Loucy (cell line): ENCODE measurements at regions not wholly inside any gene's neighbourhood (a gene's known extent, or its start where the extent isn't known, plus 50 kb on each side); places are given as distances from the start of the nearest gene placed in this dataset.

ENCODE experiments used
- H2AFZ ChIP-seq: fragments of 200-600 bp; sonication (generic); 2 replicates; pipeline ENCODE4 v1.6.0; 2016; ENCODE audit warnings: antibody characterized with exemption, mild to moderate bottlenecking, low read length, moderate library complexity
- H3F3A ChIP-seq: fragments of 200-600 bp; 2 replicates; pipeline ENCODE4 v1.6.0; 2016; ENCODE audit warnings: antibody characterized with exemption, low read depth, mild to moderate bottlenecking
- H3K27me3 ChIP-seq: fragments of 200-600 bp; sonication (generic); 2 replicates; pipeline ENCODE4 v1.6.1; 2014; ENCODE audit warnings: low read length, mild to moderate bottlenecking; ENCODE audit not compliant: insufficient read depth, poor library complexity, severe bottlenecking
- H3K36me3 ChIP-seq: fragments of 200-600 bp; sonication (generic); 2 replicates; pipeline ENCODE4 v1.6.1; 2016; ENCODE audit warnings: low read length; ENCODE audit not compliant: insufficient read depth
- H3K4me1 ChIP-seq: fragments of 200-600 bp; sonication (generic); 2 replicates; pipeline ENCODE4 v1.5.1; 2014; ENCODE audit warnings: low read length, mild to moderate bottlenecking; ENCODE audit not compliant: insufficient read depth, poor library complexity, severe bottlenecking
- H3K4me2 ChIP-seq: fragments of 200-600 bp; sonication (generic); 2 replicates; pipeline ENCODE4 v1.6.0; 2014; ENCODE audit warnings: antibody characterized with exemption, low read length, low read depth, mild to moderate bottlenecking; ENCODE audit not compliant: poor library complexity, severe bottlenecking
- H3K4me3 ChIP-seq: fragments of 200-600 bp; sonication (generic); 2 replicates; pipeline ENCODE4 v1.5.1; 2014; ENCODE audit warnings: low read length, mild to moderate bottlenecking, mixed read lengths; ENCODE audit not compliant: poor library complexity, severe bottlenecking
- H3K79me2 ChIP-seq: fragments of 200-600 bp; sonication (generic); 2 replicates; pipeline ENCODE4 v1.6.1; 2014; ENCODE audit warnings: low read length; ENCODE audit not compliant: insufficient read depth
- H3K9ac ChIP-seq: fragments of 200-600 bp; sonication (generic); 2 replicates; pipeline ENCODE4 v1.6.0; 2014; ENCODE audit warnings: mild to moderate bottlenecking, low read depth, low read length, moderate library complexity; ENCODE audit not compliant: poor library complexity, severe bottlenecking
- H3K9me2 ChIP-seq: fragments of 200-600 bp; sonication (generic); replicated peaks from 2 replicates; pipeline ENCODE4 v1.6.1; 2016; ENCODE audit warnings: low read depth, low read length, mixed read lengths
- H3K9me3 ChIP-seq: fragments of 200-600 bp; sonication (generic); 2 replicates; pipeline ENCODE4 v1.6.1; 2014; ENCODE audit warnings: mild to moderate bottlenecking, antibody characterized with exemption, low read length, low read depth; ENCODE audit not compliant: insufficient read depth
- H4K20me1 ChIP-seq: fragments of 200-600 bp; sonication (generic); 2 replicates; pipeline ENCODE4 v1.6.0; 2014; ENCODE audit warnings: antibody characterized with exemption, low read length, mild to moderate bottlenecking; ENCODE audit not compliant: insufficient read depth, poor library complexity, severe bottlenecking
- CTCF ChIP-seq: fragments of 200-600 bp; sonication (generic); conservative IDR thresholded peaks from 2 replicates; pipeline ENCODE4 v1.5.1; 2014; ENCODE audit warnings: mild to moderate bottlenecking, antibody characterized with exemption, low read length
- EZH2phosphoT487 ChIP-seq: fragments of 200-600 bp; IDR thresholded peaks from 2 replicates; pipeline ENCODE4 v1.6.1; 2018; ENCODE audit warnings: antibody characterized with exemption, mild to moderate bottlenecking, moderate library complexity, borderline replicate concordance

- Histone ChIP-seq H3K36me3 (no peaks in the 10 kb centered on the region), H2AFZ (no peak overlapping the region), H3K9me3 (no peaks in the 10 kb centered on the region), H3K27me3 (no peaks in the 10 kb centered on the region), H3K4me3 (no peak overlapping the region), H3K79me2 (no peaks in the 10 kb centered on the region), H3F3A (no peaks in the 10 kb centered on the region), H3K9me2 (no peaks in the 10 kb centered on the region), H4K20me1 (no peaks in the 10 kb centered on the region), H3K4me1 (no peaks in the 10 kb centered on the region), H3K4me2 (no peak overlapping the region), H3K9ac (no peak overlapping the region)
- TF ChIP-seq CTCF (no peak), EZH2phosphoT487 (no peak)
Observed at GRCh38 chr10:2301227-2301626, 563.9 kb upstream of the ADARB2 start.

- no peak overlapping the region for H3K4me2 ChIP-seq
- no peaks in the 10 kb centered on the region for H3K36me3 ChIP-seq
- H3K9ac ChIP-seq: no peak overlapping the region
- TF ChIP-seq EZH2phosphoT487 (no peak), CTCF (no peak)
- H3K9me3 ChIP-seq: no peaks in the 10 kb centered on the region
- no peaks in the 10 kb centered on the region for H3K9me2 ChIP-seq
- H3K4me1 ChIP-seq: no peaks in the 10 kb centered on the region
- H3K4me3 ChIP-seq: no peak overlapping the region
- H4K20me1 ChIP-seq: no peaks in the 10 kb centered on the region
- no peaks in the 10 kb centered on the region for H3F3A ChIP-seq
- H3K27me3 ChIP-seq: no peaks in the 10 kb centered on the region
- 0 out of 2 replicates have a peak overlapping the region, but pooled peaks have one; percentile 13 for H2AFZ ChIP-seq
- H3K79me2 ChIP-seq: no peaks in the 10 kb centered on the region
Observed at GRCh38 chr10:2300231-2300630, 562.9 kb upstream of the ADARB2 start.

GRCh38 chr10:2296179-2296891, 559.0 kb upstream of the ADARB2 start:
- Histone ChIP-seq H4K20me1 (no peaks in the 10 kb centered on the region), H3K4me2 (no peak overlapping the region), H3K4me1 (no peaks in the 10 kb centered on the region), H3K9me3 (no peaks in the 10 kb centered on the region), H3K27me3 (no peaks in the 10 kb centered on the region), H3K4me3 (no peak overlapping the region), H3K9ac (no peak overlapping the region), H3F3A (no peaks in the 10 kb centered on the region), H3K79me2 (no peaks in the 10 kb centered on the region), H3K36me3 (no peaks in the 10 kb centered on the region), H2AFZ (no peak overlapping the region), H3K9me2 (no peaks in the 10 kb centered on the region)
- TF ChIP-seq EZH2phosphoT487 (no peak), CTCF (no peak)
